Endothelial cell of umbilical vein (primary cell): ENCODE measurements at regions not wholly inside any gene's neighbourhood (a gene's known extent, or its start where the extent isn't known, plus 50 kb on each side); places are given as distances from the start of the nearest gene placed in this dataset.

Experiments used
- EZH2 ChIP-seq: IDR thresholded peaks from 2 replicates; pipeline ENCODE4 v1.6.1; 2012; ENCODE audit warnings: borderline replicate concordance, low read depth, mild to moderate bottlenecking, moderate library complexity, low read length, inconsistent platforms; ENCODE audit not compliant: severe bottlenecking
- JUN ChIP-seq: IDR thresholded peaks from 2 replicates; pipeline ENCODE4 v1.6.1; 2011; ENCODE audit warnings: borderline replicate concordance, low read depth; ENCODE audit not compliant: insufficient read length, insufficient read depth
- MAX ChIP-seq: IDR thresholded peaks from 2 replicates; pipeline ENCODE4 v1.6.1; 2011; ENCODE audit not compliant: insufficient read depth, insufficient read length
- MYC ChIP-seq: IDR thresholded peaks from one replicate; pipeline ENCODE4 v1.6.1; 2011; ENCODE audit warnings: mild to moderate bottlenecking, low read depth, low read length
- POLR2A ChIP-seq: IDR thresholded peaks from 2 replicates; pipeline ENCODE4 v1.6.1; 2012; ENCODE audit warnings: low read depth, mild to moderate bottlenecking, control low read depth, low read length
- POLR2AphosphoS5 ChIP-seq: IDR thresholded peaks from 2 replicates; pipeline ENCODE4 v1.6.1; 2012; ENCODE audit warnings: low read depth, mild to moderate bottlenecking, control low read depth, low read length, moderate library complexity; ENCODE audit not compliant: insufficient read depth
- TF ChIP-seq, protein P1 (sequence below), 2 donors: IDR thresholded peaks; 1 replicate in 1 of 2; 2 replicates in 1 of 2; pipeline ENCODE4 v1.5.1; 2011; ENCODE audit warnings: low read length in 2 of 2, mild to moderate bottlenecking in 2 of 2, moderate library complexity in 2 of 2, control low read depth in 1 of 2, inconsistent platforms in 1 of 2, low read depth in 1 of 2; ENCODE audit not compliant: insufficient read depth in 1 of 2; ENCODE audit errors: extremely low read depth in 1 of 2

- TF ChIP-seq, protein P1, sequence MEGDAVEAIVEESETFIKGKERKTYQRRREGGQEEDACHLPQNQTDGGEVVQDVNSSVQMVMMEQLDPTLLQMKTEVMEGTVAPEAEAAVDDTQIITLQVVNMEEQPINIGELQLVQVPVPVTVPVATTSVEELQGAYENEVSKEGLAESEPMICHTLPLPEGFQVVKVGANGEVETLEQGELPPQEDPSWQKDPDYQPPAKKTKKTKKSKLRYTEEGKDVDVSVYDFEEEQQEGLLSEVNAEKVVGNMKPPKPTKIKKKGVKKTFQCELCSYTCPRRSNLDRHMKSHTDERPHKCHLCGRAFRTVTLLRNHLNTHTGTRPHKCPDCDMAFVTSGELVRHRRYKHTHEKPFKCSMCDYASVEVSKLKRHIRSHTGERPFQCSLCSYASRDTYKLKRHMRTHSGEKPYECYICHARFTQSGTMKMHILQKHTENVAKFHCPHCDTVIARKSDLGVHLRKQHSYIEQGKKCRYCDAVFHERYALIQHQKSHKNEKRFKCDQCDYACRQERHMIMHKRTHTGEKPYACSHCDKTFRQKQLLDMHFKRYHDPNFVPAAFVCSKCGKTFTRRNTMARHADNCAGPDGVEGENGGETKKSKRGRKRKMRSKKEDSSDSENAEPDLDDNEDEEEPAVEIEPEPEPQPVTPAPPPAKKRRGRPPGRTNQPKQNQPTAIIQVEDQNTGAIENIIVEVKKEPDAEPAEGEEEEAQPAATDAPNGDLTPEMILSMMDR (IDR thresholded peaks at IDR 0.05; ENCODE audit: extremely low read depth in 1 of 2, insufficient read depth in 1 of 2, low read depth in 1 of 2, low read length in 2 of 2) = no peak
- no peak for TF ChIP-seq MAX
- no peak for TF ChIP-seq POLR2A
- no peak for TF ChIP-seq EZH2
- no peak for TF ChIP-seq POLR2AphosphoS5
- TF ChIP-seq MYC = no peak
- no peak for TF ChIP-seq JUN
Measured at GRCh38 chr2:180618570-180618969, 361.8 kb upstream of the UBE2E3 start.
